Upper lobe of left lung (tissue), 4 donors: ENCODE measurements at regions not wholly inside any gene's neighbourhood (a gene's known extent, or its start where the extent isn't known, plus 50 kb on each side); places are given as distances from the start of the nearest gene placed in this dataset.

Experiments
- POLR2A ChIP-seq, 4 donors: fragments of 450-650 bp; IDR thresholded peaks; one replicate each; pipeline ENCODE4 v1.5.1; 2016 to 2017; ENCODE audit warnings: antibody characterized with exemption in 4 of 4, mild to moderate bottlenecking in 2 of 4
- POLR2AphosphoS5 ChIP-seq, 2 donors: sonication (generic); formaldehyde crosslinking; IDR thresholded peaks; one replicate each; pipeline ENCODE4 v1.5.1; 2017; ENCODE audit warnings: antibody characterized with exemption in 2 of 2
- TF ChIP-seq, protein P1 (sequence below), 6 experiments: fragments of 450-650 bp in 4 of 6; fragments of 200-600 bp in 2 of 6; sonication (generic) in 2 of 6; IDR thresholded peaks; one replicate each; pipeline ENCODE4 v1.5.1; 2016 to 2019; ENCODE audit warnings: antibody characterized with exemption in 6 of 6

DNA sequence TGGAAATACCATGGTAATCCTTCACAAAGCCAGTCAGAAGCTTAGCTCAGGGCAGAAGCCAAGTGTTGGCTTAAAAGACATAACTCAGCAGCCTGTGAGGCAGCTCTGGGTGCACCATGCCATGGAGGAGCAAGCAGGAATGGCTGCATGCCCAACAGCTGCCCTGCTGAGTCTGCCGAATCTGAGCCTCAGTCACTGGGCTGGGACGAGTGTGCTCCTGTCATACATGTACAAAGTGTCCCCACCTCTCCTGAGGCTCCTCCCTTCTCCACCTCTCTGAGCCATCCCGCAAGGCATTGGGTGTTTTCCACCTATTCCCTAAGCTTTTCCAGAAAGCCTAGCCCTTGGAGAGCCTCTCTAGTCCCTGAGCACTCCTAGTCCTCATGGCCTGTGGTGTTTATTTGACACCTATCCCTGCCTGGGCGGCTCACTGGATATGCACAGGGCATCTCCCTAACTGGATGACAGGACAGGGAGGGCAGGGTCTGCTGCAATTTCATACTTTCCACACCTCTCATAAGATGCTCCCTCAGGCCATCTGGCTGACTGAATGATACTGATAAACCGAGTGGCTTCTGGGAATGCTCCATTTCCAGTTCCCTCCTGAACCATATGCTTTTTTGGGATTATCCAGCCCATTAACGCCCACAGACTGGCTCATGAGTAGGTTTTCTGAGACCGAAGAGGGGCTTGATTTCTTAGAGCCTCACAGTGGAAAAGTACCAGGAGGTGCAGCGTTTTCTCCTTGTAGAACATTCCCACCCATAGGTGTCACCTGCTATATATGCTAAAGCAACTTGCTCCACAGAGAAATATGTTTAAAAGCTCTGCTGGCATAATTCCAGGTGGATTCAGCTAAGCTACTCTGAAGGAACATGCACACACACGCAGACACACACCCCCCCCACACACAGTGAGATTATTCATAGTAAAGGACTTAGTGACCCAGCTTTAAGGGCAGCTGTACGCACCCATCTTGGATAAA lies 199.3 kb downstream of the SNX10 start:
- TF ChIP-seq, protein P1, sequence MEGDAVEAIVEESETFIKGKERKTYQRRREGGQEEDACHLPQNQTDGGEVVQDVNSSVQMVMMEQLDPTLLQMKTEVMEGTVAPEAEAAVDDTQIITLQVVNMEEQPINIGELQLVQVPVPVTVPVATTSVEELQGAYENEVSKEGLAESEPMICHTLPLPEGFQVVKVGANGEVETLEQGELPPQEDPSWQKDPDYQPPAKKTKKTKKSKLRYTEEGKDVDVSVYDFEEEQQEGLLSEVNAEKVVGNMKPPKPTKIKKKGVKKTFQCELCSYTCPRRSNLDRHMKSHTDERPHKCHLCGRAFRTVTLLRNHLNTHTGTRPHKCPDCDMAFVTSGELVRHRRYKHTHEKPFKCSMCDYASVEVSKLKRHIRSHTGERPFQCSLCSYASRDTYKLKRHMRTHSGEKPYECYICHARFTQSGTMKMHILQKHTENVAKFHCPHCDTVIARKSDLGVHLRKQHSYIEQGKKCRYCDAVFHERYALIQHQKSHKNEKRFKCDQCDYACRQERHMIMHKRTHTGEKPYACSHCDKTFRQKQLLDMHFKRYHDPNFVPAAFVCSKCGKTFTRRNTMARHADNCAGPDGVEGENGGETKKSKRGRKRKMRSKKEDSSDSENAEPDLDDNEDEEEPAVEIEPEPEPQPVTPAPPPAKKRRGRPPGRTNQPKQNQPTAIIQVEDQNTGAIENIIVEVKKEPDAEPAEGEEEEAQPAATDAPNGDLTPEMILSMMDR (IDR thresholded peaks at IDR 0.05), result no peak
- TF ChIP-seq POLR2AphosphoS5 (IDR thresholded peaks at IDR 0.05) (no peak), POLR2A (IDR thresholded peaks at IDR 0.05) (no peak)
